ENCODE measurements at regions not wholly inside any gene's neighbourhood (a gene's known extent, or its start where the extent isn't known, plus 50 kb on each side); places are given as distances from the start of the nearest gene placed in this dataset.
"Not testable (repeated sequence)": the region's sequence is repeated elsewhere in the genome, so short reads cannot be mapped to it uniquely, and the experiment has no call there.

- TF ChIP-seq SAFB2 (IDR thresholded peaks at IDR 0.05; ENCODE audit: borderline replicate concordance, low read depth, low read length, severe bottlenecking) (no peak), ZNF780A (CRISPR knock-in tag; IDR thresholded peaks at IDR 0.05) (no peak), RBM39 (optimal IDR thresholded peaks at IDR 0.05; ENCODE audit: low read depth, low read length) (no peak), PRMT5 (CRISPR knock-in tag; IDR thresholded peaks at IDR 0.05) (no peak), KDM1A (IDR thresholded peaks at IDR 0.05) (no peak), MEF2A (IDR thresholded peaks at IDR 0.05; ENCODE audit: control insufficient read depth, low read depth, low read length) (no peak), ZBTB11 (CRISPR knock-in tag; IDR thresholded peaks at IDR 0.05) (no peak)
These were observed 717.2 kb downstream of the TRIB2 start (continued) for GRCh38 chr2:13433954-13434353.

- H3K79me2 ChIP-seq (ENCODE audit: control insufficient read depth, insufficient read depth, low read length); H4K20me1 ChIP-seq (replicated peaks; ENCODE audit: control insufficient read depth, insufficient read depth, low read length); H2AFZ ChIP-seq (ENCODE audit: low read depth, low read length); H3K27me3 ChIP-seq (ENCODE audit: control insufficient read depth in 2 of 2, insufficient read depth in 2 of 2, low read length in 2 of 2); FAIRE-seq; H3K4me2 ChIP-seq (ENCODE audit: insufficient read depth, low read length); H3K27ac ChIP-seq (ENCODE audit: extremely low read depth, low read depth, low read length); POLR2A ChIA-PET; in situ Hi-C loops (cut with MboI); H3K4me3 ChIP-seq; CTCF ChIA-PET (ENCODE audit: low intra/inter-chr PET ratio); H3K9me3 ChIP-seq (replicated peaks; ENCODE audit: control insufficient read depth, insufficient read depth, low read depth, low read length); BruUV-seq (replicated peaks); DNase-seq (ENCODE audit: extremely low read depth in 1 of 4, low spot score in 3 of 4); H3K36me3 ChIP-seq (ENCODE audit: control insufficient read depth, insufficient read depth, low read length); ATAC-seq; intact Hi-C loops (cut with micrococcal nuclease); H3K9me1 ChIP-seq (ENCODE audit: control insufficient read depth, insufficient read depth, low read length); H3K4me1 ChIP-seq (replicated peaks in 1 of 2; ENCODE audit: control insufficient read depth in 2 of 2, insufficient read depth in 2 of 2, low read length in 2 of 2); H3K9ac ChIP-seq (ENCODE audit: insufficient read depth in 1 of 2, low read depth in 2 of 2, low read length in 2 of 2): not testable (repeated sequence)
- 0% methylated on average over 4 of the region's 4 CpGs for WGBS (ENCODE audit: insufficient coverage, low coverage, missing lambda C conversion rate)
These were observed 727.0 kb downstream of the TRIB2 start for GRCh38 chr2:13443554-13444261.
